ENCODE measurements at regions not wholly inside any gene's neighbourhood (a gene's known extent, or its start where the extent isn't known, plus 50 kb on each side); places are given as distances from the start of the nearest gene placed in this dataset.
"Not testable (repeated sequence)": the region's sequence is repeated elsewhere in the genome, so short reads cannot be mapped to it uniquely, and the experiment has no call there.

DNA sequence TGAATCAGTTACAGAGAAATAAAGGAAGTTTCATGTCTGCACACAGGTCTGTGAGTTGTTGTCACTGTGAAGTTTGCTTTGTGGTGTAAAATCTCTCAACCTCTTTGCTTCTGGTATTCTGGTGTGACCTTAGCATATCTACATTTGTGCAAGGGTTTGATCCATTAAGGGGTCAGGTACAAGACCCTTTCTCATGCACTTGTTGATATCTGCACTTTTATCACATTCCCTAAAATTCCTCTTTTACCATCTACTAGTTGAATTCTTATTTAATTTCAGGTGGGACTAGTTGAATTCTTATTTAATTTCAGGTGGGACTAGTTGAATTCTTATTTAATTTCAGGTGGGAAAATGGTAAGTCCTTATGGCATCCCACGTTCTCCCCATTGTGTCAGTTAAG is 306.7 kb upstream of the ZNF608 start:
- DNase-seq: no peak

DNA sequence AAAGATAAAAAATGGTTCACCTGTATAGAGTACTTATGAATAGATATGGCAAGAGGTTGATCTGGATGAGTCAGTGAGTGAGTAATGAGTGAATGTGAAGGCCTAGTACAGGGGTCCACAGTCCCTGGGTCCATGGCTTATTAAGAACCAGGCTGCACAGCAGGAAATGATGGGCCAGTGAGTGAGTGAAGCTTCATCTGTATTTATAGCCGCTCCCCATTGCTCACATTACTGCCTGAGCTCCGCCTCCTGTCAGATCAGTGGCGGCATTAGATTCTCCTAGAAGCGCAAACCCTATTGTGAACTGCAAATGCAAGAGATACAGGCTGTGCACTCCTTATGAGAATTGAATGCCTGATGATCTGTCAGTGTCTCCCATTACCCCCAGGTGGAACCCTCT is 307.7 kb upstream of the ZNF608 start:
- no peak for DNase-seq

DNA sequence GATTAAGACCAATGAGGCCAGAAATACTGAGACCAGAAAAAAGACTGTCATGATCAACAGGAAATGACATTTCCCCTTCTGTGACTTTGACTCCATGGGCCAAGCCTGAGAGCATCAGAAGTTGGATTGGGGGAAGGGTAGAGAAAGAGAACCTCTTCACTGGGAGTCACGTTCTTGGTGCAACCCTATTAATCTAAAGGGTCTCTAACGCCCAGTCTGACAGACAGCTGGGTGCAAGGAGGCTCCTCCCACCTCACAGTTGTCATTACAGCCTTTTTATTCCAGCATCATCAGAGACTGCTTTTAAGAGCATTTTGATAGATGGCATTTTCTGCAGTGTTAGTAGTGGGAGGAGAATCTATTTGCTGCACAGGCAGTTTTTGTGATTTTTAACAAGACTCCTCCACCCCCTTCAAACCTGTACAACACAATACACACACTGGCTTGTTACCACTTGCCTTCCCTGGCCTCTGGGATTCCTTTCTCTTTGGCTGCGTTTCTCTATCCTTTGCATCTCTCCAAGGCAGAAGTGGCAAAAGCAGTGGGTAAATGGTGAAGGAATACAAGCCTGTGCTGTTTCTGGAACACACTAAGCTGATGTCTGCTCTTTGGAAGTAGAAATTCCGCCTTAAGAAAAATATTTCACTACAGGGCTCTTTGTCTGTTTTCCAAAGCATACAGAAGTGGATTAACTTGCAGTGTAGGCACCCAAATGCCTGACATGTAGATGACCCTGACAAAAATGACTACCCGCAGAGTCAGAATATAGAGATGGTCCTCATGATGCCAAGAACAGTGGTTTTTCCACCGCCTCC is 310.4 kb upstream of the ZNF608 start:
- no peak for DNase-seq

DNA sequence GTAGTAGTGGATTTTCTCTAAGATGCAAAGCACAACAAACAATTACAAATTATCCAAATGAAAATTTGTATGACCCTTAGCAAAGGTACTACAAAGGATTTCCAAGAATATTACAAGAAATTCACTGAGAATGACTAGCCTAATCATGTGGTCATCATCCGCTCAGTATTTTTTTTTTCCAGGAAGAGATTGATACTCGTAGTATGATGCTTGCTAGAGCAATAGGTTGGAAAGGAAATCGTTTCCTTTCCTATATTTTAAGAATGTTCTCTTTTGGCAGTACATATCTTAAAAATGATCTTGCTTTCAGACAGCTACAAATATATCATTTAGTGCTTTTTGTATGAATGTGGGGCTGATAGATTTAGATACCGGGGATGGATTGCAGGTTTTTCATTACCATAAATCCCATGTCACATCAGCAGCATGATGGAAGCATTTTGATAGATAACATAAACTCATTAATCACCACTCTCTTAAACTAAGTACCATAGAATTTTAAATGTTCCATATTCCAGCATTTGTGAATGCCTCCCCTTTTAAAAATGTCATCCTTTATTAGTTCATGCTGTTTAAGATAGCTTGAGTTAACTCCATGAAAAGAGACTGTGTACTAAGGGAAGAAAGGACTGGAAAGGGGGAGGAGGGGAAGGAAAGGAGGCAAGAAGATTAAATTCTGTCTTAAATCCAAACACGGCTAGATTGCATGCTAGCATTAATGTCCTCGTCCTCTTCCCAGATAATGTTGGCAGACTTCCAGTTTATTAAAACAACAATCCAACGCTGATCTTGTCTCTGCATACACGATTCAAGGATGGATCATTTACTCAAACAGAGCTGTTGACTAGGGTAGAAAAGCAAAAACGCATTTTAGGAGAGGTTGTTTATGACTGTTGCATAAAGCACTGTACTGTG is 311.7 kb upstream of the ZNF608 start:
- DNase-seq: no peak

DNA sequence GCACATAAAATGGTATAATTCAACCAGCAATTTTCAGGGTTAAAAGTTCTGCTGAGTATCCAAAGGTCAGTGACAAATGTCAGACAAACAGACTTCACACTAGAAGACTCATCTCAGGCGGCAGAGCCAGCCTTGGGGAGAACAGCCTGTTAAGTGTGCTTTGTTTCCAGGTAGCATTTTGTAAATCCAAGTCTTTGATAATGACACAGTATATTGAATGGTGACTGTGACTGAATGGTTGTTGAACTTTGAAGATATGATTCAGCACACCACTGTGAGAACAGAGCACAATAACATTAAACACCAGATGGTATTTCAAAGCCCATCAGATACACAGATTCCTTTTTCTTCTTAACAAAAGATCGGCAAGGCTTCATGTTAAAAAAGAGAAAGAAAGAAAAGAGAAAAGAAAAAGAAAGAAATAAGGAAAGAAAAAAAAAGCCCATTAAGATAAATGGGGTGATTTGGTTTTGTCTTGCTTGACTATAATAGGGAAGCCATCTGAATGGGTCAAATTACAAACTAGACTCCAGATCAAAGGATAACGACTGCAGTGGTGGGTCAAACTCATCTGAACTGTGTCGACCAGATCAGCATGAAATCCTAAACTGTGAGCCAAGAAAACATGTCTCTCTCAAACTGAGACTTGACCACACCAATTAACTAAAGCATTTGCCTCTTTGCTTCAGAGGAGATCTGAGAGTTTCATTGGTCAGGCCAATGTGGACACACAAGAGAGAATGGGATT is 313.0 kb upstream of the ZNF608 start:
- DNase-seq: no peak

DNA sequence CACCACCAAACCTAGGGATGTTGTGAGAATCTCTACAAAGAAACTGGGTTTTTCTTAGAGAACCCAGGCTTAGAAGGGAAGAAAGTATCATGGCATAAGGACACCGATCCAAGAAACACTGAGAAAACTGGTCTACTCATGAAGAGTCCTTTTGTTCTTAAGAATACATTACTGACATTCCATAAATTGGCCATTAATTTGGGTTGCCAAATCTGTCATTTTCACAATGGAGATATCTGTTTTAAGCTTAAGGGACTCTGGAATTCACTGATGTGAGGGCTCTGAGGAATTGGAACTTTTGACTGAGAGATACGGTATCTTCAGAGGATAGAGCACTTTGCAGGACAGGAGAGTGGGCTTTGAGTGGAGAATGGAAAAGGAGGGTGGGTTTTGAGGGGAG is 315.3 kb upstream of the ZNF608 start:
- no peak for DNase-seq

DNA sequence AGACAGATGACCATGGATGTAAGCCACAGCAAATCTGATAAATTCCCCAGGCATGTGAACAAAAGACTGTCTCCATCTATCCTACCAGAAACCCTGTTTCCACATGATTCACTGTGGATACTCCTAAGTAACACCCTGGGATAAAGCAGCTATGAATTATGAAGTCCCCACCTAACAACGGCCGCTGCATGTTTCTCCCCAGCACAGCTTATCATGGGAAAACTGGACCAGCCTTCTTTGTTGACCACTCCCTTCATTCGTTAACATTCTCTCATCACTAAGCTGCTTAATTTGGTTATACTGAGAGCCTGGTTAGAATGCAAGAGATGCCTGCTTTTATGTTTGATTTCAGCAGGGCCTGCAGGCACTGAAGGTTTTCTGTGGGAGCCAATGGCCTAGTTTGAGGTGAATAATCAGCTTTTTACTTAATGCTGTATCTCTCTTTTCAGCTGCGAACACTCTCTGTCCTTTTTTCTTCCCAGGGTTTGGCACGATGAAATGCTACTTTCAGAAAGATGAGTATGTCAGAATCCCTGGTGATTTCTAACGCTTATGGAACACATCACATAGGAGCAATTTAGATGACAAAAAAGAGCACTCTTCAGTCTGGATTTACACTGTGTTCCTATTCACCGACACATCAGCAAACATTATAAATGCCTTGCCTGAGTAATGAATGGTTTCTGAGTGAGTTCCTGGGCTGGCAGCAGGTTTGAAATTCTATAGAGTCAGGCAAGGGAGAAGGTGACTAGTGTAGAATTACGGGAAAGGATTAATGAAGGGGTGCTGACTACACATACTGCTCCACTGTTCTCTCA is 318.4 kb upstream of the ZNF608 start:
- no peak for DNase-seq

DNA sequence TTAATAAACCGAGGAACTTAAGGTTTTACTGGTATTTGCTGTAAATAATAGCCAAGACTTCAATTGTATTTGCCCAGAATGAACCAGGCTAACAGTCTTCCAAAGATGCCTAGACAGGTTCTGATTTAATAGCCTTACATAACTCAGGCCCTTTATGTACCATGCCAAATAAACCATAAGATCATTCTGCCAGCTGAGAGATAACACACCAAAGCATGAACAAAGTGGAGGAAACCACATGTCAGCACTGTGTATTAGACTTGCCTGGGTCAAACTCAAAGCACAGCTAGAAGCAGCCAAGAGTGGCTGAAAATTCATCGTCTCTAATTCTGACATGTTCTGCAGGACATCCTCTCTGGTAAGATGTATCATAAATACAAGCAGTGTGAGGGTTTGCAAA is 319.3 kb upstream of the ZNF608 start:
- no peak for DNase-seq

DNA sequence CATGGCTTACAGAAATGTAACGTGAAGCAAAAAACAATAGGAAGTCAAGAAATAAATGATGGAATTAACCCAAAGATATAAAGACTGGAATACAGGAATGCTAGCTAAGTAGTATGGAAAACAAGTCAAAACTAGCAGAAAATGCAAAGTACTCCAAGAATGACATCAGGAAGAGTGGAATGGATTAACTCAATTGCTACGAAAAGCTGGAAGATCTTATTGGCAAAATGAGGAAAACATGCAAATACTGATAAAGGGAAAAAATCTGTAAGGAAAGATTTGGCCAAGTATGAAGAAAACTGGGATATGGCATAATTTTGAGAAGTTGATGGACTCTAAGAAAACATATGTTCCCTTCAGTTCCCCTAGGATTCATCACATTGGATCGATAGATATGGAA is 324.5 kb upstream of the ZNF608 start:
- DNase-seq: no peak

DNA sequence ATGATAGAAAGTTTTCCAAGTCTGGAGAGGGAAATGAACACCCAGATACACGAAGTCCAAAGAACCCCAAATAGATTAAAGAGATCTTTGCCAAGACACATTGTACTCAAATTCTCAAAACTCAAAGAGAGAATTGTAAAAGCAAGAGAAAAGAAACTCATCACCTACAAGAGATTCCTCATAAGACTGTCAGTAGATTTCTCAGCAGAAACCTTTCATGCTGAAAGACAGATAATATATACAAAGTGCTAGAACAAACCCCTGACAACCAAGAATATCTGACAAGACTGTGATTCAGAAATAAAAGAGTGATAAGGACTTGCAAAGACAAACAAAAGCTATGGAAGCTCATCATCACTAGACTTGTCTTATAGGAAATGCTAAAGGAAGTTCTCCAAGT is 326.7 kb upstream of the ZNF608 start:
- DNase-seq: no peak

DNA sequence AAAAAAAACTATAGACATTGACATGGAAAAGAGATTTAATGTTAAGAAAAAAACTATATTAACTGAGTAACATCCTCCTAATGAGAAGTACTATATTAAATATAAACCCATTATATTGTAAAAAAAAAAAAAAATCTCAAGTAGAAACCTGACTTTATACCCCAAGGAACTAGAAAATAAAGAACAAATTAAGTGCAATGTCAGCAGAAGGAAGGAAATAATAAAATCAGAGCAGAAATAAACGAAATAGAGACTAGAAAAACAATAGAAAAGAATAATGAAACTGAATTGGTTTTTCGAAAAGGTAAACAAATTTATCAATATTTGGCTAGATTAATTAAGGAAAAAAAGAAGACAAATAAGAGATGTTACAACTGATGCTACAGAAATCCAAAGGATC is 329.1 kb upstream of the ZNF608 start:
- DNase-seq: no peak

DNA sequence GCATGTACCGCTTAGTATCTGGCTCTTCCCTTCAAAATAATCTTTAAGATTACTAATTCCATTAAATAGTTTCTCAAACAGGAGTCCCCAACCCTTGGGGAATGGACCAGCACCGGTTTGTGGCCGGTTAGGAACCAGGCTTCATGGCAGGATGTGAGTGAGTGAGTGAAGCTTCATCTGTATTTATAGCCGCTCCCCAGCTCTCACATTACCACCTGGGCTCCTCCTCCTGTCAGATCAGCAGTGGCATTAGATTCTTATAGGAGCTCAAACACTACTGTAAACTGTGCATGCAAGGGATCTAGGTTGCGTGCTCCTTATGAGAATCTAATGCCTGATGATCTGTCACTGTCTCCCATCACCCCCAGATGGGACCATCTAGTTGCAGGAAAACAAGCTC is 332.6 kb upstream of the ZNF608 start:
- not testable (repeated sequence) for DNase-seq

DNA sequence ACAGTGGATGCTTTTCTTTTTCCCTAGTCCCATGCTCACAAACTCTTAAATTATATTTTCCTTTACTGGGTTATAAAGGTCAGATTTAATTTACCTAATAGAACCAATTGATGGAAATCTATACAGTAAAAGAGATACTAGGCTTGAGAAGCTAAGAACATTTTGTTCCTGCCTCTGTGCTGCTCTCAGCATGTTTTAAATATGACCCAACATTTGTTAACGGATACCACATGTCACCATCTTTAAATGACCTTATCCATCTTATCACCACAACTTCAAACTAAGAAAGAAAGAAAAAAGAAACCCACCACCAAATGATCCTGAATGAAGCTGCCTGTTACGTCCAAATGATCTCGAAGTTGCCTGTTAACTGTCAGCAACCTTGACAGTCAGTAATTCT is 334.7 kb upstream of the ZNF608 start:
- no peak for DNase-seq

DNA sequence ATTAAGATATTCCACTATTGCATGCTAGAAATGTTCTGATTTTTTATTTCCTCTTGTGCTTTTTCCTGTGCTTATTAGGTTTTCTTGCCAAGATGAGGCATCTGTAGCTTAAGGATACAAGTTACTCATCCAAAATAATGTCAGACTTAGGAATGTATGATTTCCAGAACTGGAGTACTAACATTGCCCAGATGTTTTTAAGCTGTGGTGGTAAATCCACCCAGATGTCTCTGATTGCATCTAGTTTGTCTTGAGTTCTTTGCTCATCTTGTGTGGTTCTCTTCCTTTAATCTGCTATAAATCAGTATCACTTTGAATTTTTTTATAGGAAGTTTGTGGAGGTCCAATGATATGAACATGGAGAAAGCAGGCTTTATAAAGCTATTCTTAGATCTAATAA is 337.5 kb upstream of the ZNF608 start:
- DNase-seq: no peak

DNA sequence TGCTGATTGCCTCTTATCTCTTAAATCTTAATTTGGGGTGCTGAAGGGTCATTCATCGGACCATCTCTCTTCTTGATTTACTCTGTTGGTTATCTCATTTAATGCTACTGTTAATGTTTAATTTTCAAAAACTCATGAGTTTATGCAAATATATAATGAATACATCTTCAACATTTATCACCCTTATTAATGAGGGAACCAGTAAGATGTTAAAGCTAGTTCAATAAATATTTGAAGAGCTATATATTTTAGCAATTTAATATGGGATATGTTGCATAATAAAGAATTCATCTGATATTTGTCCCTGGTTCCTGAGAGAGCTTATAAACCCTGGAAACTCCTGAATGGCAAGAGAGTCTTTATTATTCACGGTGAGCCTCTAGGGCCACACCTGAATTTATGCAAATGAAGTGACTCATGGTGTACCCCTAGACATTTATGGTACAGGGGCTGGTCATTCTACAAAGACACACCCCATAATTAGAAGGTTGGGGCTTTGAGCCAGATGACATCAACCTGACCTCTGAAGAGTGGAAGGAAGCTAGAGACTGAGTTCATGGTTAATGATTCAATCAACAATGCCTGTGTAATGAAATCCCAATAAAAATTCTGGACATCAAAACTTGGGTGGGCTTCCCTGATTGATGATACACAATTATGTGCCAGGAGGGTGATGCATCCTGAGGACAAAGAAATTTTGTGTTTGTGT is 339.5 kb upstream of the ZNF608 start:
- DNase-seq: no peak

DNA sequence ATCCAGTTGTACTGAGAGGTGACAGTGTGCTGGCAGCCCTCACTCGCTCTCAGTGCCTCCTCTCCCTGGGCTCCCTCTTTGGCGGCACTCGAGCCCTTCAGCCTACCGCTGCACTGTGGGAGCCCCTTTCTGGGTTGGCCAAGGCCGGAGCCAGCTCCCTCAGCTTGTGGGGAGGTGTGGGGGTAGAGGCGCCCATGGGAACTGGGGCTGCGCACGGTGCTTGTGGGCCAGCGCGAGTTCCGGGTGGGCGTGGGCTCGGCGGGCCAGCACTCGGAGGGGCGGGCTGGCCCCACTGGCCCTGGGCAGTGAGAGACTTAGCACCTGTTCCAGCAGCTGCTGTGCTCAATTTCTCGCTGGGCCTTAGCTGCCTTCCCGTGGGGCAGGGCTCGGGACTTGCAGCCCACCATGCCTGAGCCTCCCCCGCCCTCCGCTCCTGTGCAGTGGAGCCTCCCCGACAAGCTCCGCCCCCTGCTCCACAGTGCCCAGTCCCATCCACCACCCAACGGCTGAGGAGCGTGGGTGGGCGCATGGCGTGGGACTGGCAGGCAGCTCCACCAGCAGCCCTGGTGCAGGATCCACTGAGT is 342.2 kb upstream of the ZNF608 start:
- DNase-seq: no peak

DNA sequence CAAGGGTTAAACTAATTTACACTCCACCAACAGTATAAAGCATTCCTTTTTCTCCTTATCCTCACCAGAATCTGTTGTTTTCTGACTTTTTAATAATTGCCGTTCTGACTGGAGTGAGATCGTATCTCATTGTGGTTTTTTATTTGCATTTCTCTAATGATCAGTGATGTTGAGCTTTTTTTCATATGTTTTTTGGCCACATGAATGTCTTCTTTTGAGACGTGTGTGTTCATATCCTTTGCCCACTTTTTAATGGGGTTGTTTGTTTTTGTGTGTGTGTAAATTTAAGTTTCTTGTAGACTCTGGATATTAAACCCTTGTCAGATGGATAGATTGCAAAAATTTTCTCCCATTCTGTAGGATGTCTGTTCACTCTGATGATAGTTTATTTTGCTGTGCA is 345.7 kb upstream of the ZNF608 start:
- not testable (repeated sequence) for DNase-seq

DNA sequence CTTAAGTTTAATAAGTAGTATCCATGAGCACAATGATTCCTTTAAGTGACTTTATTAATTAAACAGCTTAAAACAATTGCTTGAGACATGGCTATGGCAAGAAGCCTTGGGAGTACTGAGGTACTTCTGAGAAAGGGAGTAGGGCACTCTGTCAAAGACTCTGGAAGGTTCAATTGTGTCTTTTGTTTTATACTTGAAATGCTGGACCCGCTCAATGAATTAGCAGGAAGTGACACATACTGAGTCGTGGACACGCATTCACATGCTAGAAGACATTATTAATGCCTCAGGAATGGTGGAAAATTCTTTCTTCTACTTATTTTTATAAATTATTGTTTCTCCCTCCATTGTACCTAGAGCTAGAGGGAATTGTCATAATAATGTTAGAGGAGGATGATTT is 347.3 kb upstream of the ZNF608 start:
- no peak for DNase-seq

DNA sequence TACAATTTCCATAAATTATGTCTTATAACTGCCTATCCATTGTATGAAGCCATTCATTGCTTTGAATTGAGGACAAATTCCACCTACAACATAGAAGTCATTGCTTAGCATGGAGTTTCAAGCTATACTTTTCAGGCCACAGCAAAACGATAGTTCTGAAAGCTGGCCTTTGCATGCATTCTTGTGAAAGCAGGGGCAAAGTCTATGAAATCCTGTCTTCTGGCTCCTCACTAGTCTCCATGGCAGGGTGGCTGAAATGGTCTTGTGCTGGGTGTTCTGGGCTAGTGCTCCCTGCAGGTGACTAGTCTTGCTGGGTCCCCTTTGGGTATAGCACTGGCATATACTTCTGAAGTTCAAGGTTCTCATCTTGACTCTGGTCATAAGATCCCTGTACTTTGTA is 353.9 kb upstream of the ZNF608 start:
- DNase-seq: no peak

DNA sequence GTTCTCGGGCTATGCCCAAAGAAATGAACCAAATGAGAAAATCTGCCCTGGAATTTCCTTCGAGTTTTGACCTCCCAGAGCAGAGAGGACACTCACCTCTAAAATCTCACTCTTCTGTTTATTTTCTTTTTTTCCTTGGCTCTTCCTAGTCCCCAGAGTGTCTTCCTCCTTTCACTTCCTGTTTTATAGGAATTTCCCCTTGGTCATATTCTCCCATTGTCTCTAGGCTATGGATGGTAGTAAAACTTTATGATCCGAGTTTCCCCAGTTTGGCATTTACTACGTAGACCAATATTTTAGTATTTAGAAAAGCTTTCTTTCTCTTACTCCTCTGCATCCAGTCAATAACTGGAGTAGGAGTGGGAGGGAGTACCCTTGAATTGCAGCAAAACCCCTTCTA is 354.5 kb upstream of the ZNF608 start:
- DNase-seq: no peak

DNA sequence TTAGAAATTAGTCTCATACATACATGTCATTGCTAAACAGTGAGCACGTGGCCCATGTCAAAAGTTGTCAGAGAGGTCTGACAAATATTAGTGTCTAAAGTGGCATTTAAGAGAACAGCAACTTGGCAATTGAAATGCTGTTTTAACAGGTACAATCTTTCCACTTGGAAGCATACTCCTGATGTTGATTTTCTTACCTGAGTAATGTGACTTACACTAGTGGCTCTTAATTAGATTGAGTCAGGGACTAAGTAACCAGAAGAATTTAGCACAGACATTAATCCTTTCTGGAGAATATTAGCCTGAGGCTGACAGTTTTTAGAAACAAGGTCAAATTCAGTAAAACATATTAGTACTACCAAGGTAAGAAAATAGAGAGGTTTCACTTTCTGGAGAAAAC is 357.0 kb upstream of the ZNF608 start:
- DNase-seq: no peak

DNA sequence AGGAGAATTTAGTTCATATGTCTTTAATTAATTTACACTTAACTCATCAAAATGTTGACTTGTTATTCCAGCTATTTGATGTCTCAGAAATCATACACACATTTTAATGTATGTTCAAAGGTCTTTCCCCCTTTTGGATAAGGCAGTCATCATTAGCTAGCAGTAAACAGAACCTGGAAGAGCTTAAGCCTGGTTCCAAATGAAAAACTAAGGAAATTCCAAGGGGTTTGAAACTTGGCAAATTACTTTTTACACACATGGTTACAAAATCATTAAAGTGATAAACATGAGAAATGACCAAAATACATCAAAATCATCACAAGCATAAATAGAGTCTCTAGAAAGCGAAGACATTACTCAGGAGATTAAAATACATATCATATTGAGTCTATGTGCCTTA is 359.8 kb upstream of the ZNF608 start:
- DNase-seq: no peak
